ENCODE measurements at regions not wholly inside any gene's neighbourhood (a gene's known extent, or its start where the extent isn't known, plus 50 kb on each side); places are given as distances from the start of the nearest gene placed in this dataset.

DNA sequence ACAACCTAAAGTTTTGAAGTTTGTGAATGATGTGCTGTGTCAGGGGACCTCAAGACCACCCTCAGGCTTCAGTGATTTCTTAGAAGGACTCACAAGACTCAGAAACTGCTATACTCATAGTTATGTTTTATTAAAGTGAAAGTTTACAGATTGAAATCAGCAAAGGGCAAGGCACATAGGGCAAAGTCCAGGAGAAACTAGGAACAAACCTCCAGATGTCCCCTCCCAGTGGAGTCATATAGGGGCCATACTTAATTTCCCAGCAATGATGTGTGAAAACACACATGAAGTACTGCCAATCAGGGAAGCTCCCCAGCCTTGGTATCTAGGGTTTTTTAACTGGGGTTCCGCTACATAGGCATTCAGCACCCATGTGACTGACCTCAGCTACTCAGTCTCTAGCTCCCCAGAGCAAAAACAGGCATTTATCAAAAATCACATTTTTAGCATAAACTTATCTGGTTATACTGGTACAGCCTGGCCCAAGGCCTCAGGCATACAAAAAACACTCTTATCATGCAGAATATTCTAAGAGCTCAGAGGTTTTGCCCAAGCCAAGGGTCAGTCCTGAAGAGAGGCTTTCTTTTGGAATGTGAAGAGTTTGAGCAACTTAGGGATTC is 74.7 kb upstream of the ANKRD55 start:
- TF ChIP-seq, protein P1, sequence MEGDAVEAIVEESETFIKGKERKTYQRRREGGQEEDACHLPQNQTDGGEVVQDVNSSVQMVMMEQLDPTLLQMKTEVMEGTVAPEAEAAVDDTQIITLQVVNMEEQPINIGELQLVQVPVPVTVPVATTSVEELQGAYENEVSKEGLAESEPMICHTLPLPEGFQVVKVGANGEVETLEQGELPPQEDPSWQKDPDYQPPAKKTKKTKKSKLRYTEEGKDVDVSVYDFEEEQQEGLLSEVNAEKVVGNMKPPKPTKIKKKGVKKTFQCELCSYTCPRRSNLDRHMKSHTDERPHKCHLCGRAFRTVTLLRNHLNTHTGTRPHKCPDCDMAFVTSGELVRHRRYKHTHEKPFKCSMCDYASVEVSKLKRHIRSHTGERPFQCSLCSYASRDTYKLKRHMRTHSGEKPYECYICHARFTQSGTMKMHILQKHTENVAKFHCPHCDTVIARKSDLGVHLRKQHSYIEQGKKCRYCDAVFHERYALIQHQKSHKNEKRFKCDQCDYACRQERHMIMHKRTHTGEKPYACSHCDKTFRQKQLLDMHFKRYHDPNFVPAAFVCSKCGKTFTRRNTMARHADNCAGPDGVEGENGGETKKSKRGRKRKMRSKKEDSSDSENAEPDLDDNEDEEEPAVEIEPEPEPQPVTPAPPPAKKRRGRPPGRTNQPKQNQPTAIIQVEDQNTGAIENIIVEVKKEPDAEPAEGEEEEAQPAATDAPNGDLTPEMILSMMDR (IDR thresholded peaks at IDR 0.05) = no peak
- TF ChIP-seq POLR2AphosphoS5 (IDR thresholded peaks at IDR 0.05) (no peak), POLR2A (IDR thresholded peaks at IDR 0.05) (no peak), EP300 (IDR thresholded peaks at IDR 0.05) (no peak)

Data from stomach (tissue), 4 donors.